Activated naive CD4-positive, alpha-beta T cell treated with anti-CD3 and anti-CD28 coated beads, Interleukin-2, amount 50 U/mL, for 24 hours (primary cell): ENCODE measurements at regions not wholly inside any gene's neighbourhood (a gene's known extent, or its start where the extent isn't known, plus 50 kb on each side); places are given as distances from the start of the nearest gene placed in this dataset.

Source experiments
- H3K27ac Mint-ChIP-seq: one replicate; pipeline ENCODE4 v1.8.0; 2021; ENCODE audit warnings: mild to moderate bottlenecking, mixed read lengths
- H3K27me3 Mint-ChIP-seq: one replicate; pipeline ENCODE4 v1.8.0; 2021; ENCODE audit warnings: mixed read lengths
- H3K36me3 Mint-ChIP-seq: one replicate; pipeline ENCODE4 v1.8.0; 2021; ENCODE audit warnings: mixed read lengths
- H3K4me1 Mint-ChIP-seq: one replicate; pipeline ENCODE4 v1.8.0; 2021; ENCODE audit warnings: mixed read lengths
- H3K4me3 Mint-ChIP-seq: one replicate; pipeline ENCODE4 v1.8.0; 2021; ENCODE audit warnings: mild to moderate bottlenecking, mixed read lengths
- H3K9me3 Mint-ChIP-seq: one replicate; pipeline ENCODE4 v1.8.0; 2021; ENCODE audit warnings: mixed read lengths

- Mint-ChIP-seq H3K4me3 (peak overlapping the region; percentile 88), H3K27ac (peak overlapping the region; percentile 96), H3K4me1 (peaks cover 79% of the 10 kb centered on the region), H3K9me3 (no peaks in the 10 kb centered on the region), H3K36me3 (peaks cover 52% of the 10 kb centered on the region), H3K27me3 (no peaks in the 10 kb centered on the region)
These were observed 75.8 kb downstream of the DAD1 start for GRCh38 chr14:22513066-22513812.

GRCh38 chr14:22512106-22512814 lies 76.8 kb downstream of the DAD1 start:
- Mint-ChIP-seq H3K27me3 (no peaks in the 10 kb centered on the region), H3K4me3 (peak overlapping the region; percentile 88), H3K27ac (peak overlapping the region; percentile 96), H3K9me3 (no peaks in the 10 kb centered on the region), H3K4me1 (peaks cover 71% of the 10 kb centered on the region), H3K36me3 (peaks cover 54% of the 10 kb centered on the region)

GRCh38 chr14:22510527-22511110 lies 78.4 kb downstream of the DAD1 start:
- peaks cover 63% of the 10 kb centered on the region for H3K4me1 Mint-ChIP-seq

GRCh38 chr14:22509751-22510300 lies 79.2 kb downstream of the DAD1 start:
- Mint-ChIP-seq H3K9me3 (no peaks in the 10 kb centered on the region), H3K4me1 (peaks cover 58% of the 10 kb centered on the region), H3K4me3 (peak overlapping the region; percentile 88), H3K27me3 (no peaks in the 10 kb centered on the region), H3K27ac (peak overlapping the region; percentile 96), H3K36me3 (peaks cover 52% of the 10 kb centered on the region)

More at GRCh38 chr14:22510527-22511110, 78.4 kb downstream of the DAD1 start:
- peaks cover 55% of the 10 kb centered on the region for H3K36me3 Mint-ChIP-seq
- H3K27ac Mint-ChIP-seq: peak overlapping the region; percentile 96
- peak overlapping the region; percentile 88 for H3K4me3 Mint-ChIP-seq
- H3K27me3 Mint-ChIP-seq: no peaks in the 10 kb centered on the region
- H3K9me3 Mint-ChIP-seq: no peaks in the 10 kb centered on the region

GRCh38 chr14:22509036-22509709 lies 79.9 kb downstream of the DAD1 start:
- Mint-ChIP-seq H3K9me3 (no peaks in the 10 kb centered on the region), H3K4me3 (peak overlapping the region; percentile 88), H3K4me1 (peaks cover 58% of the 10 kb centered on the region), H3K27ac (peak overlapping the region; percentile 96), H3K36me3 (peaks cover 52% of the 10 kb centered on the region), H3K27me3 (no peaks in the 10 kb centered on the region)

GRCh38 chr14:22508662-22509035 lies 80.4 kb downstream of the DAD1 start:
- peak overlapping the region; percentile 96 for H3K27ac Mint-ChIP-seq
- H3K9me3 Mint-ChIP-seq: no peaks in the 10 kb centered on the region
- peaks cover 58% of the 10 kb centered on the region for H3K4me1 Mint-ChIP-seq
- H3K27me3 Mint-ChIP-seq: no peaks in the 10 kb centered on the region
- peaks cover 56% of the 10 kb centered on the region for H3K36me3 Mint-ChIP-seq
- H3K4me3 Mint-ChIP-seq: peak overlapping the region; percentile 88

- peaks cover 55% of the 10 kb centered on the region for H3K36me3 Mint-ChIP-seq
- peak overlapping the region; percentile 88 for H3K4me3 Mint-ChIP-seq
- peaks cover 56% of the 10 kb centered on the region for H3K4me1 Mint-ChIP-seq
- H3K27me3 Mint-ChIP-seq: no peaks in the 10 kb centered on the region
- H3K27ac Mint-ChIP-seq: peak overlapping the region; percentile 96
- H3K9me3 Mint-ChIP-seq: no peaks in the 10 kb centered on the region
These were observed 80.9 kb downstream of the DAD1 start for GRCh38 chr14:22508150-22508457.

GRCh38 chr14:22506778-22507351 lies 82.2 kb downstream of the DAD1 start:
- H3K4me1 Mint-ChIP-seq: peaks cover 49% of the 10 kb centered on the region
- H3K9me3 Mint-ChIP-seq: no peaks in the 10 kb centered on the region
- peaks cover 55% of the 10 kb centered on the region for H3K36me3 Mint-ChIP-seq
- H3K4me3 Mint-ChIP-seq: peak overlapping the region; percentile 88
- H3K27ac Mint-ChIP-seq: peak overlapping the region; percentile 96
- no peaks in the 10 kb centered on the region for H3K27me3 Mint-ChIP-seq

GRCh38 chr14:22506378-22506710 lies 82.7 kb downstream of the DAD1 start:
- Mint-ChIP-seq H3K9me3 (no peaks in the 10 kb centered on the region), H3K36me3 (peaks cover 55% of the 10 kb centered on the region), H3K27ac (peak overlapping the region; percentile 96), H3K27me3 (no peaks in the 10 kb centered on the region), H3K4me3 (peak overlapping the region; percentile 88), H3K4me1 (peaks cover 45% of the 10 kb centered on the region)

- Mint-ChIP-seq H3K4me3 (peak overlapping the region; percentile 88), H3K9me3 (no peaks in the 10 kb centered on the region), H3K27ac (peak overlapping the region; percentile 96), H3K27me3 (no peaks in the 10 kb centered on the region), H3K36me3 (peaks cover 54% of the 10 kb centered on the region), H3K4me1 (peaks cover 43% of the 10 kb centered on the region)
These were observed 83.2 kb downstream of the DAD1 start for GRCh38 chr14:22505697-22506377.

GRCh38 chr14:22505309-22505696 lies 83.7 kb downstream of the DAD1 start:
- peak overlapping the region; percentile 96 for H3K27ac Mint-ChIP-seq
- H3K4me3 Mint-ChIP-seq: peak overlapping the region; percentile 88
- no peaks in the 10 kb centered on the region for H3K27me3 Mint-ChIP-seq
- peaks cover 41% of the 10 kb centered on the region for H3K4me1 Mint-ChIP-seq
- no peaks in the 10 kb centered on the region for H3K9me3 Mint-ChIP-seq
- peaks cover 52% of the 10 kb centered on the region for H3K36me3 Mint-ChIP-seq

- Mint-ChIP-seq H3K27ac (peak overlapping the region; percentile 95), H3K4me1 (peaks cover 39% of the 10 kb centered on the region), H3K27me3 (no peaks in the 10 kb centered on the region), H3K36me3 (peaks cover 43% of the 10 kb centered on the region), H3K4me3 (peak overlapping the region; percentile 87), H3K9me3 (no peaks in the 10 kb centered on the region)
These were observed 86.5 kb downstream of the DAD1 start for GRCh38 chr14:22502551-22502950.

- Mint-ChIP-seq H3K9me3 (no peaks in the 10 kb centered on the region), H3K36me3 (peaks cover 46% of the 10 kb centered on the region), H3K4me1 (peaks cover 39% of the 10 kb centered on the region)
These were observed 87.0 kb downstream of the DAD1 start for GRCh38 chr14:22502007-22502406.

GRCh38 chr14:22500954-22501726 lies 87.9 kb downstream of the DAD1 start:
- Mint-ChIP-seq H3K9me3 (no peaks in the 10 kb centered on the region), H3K27ac (peak overlapping the region; percentile 97), H3K27me3 (no peaks in the 10 kb centered on the region), H3K4me3 (peak overlapping the region; percentile 87), H3K36me3 (peaks cover 43% of the 10 kb centered on the region), H3K4me1 (peaks cover 37% of the 10 kb centered on the region)

More at GRCh38 chr14:22502007-22502406, 87.0 kb downstream of the DAD1 start:
- Mint-ChIP-seq H3K4me3 (peak overlapping the region; percentile 87), H3K27me3 (no peaks in the 10 kb centered on the region), H3K27ac (peak overlapping the region; percentile 95)
